ENCODE measurements at regions not wholly inside any gene's neighbourhood (a gene's known extent, or its start where the extent isn't known, plus 50 kb on each side); places are given as distances from the start of the nearest gene placed in this dataset.
"Not testable (repeated sequence)": the region's sequence is repeated elsewhere in the genome, so short reads cannot be mapped to it uniquely, and the experiment has no call there.

- H3K27ac Mint-ChIP-seq = no peak overlapping the region
- peaks cover 42% of the 10 kb centered on the region for H3K9me3 Mint-ChIP-seq
- H3K4me1 Mint-ChIP-seq (ENCODE audit: low read depth) = no peaks in the 10 kb centered on the region
- H3K27me3 Mint-ChIP-seq (ENCODE audit: low read depth) = no peaks in the 10 kb centered on the region
- H3K36me3 Mint-ChIP-seq (ENCODE audit: low read depth) = no peaks in the 10 kb centered on the region
- H3K4me3 Mint-ChIP-seq = no peak overlapping the region
Observed at GRCh38 chr14:27236601-27237000, 638.8 kb upstream of the NOVA1 start.

DNA sequence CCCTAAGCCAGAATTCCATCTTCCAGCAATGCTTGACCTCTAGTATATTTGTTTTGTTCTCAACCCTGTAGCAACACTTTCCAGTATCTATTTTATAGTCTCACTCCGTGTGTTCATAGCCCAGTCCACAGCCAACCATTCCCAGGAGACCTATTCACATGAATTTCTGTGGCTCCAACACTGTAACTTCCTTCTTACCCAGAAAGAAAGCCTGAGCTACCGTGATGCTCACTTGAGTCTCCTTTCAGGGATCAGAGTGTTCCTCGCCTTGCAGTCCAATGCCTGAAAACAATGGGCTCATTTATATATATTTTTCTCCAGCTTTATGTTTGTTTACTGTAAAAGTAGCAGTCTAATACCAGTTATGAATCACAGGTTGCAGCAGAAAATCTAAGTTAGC is 645.0 kb upstream of the NOVA1 start:
- Mint-ChIP-seq H3K27me3 (ENCODE audit: low read depth) (no peaks in the 10 kb centered on the region), H3K4me1 (ENCODE audit: low read depth) (no peaks in the 10 kb centered on the region)

GRCh38 chr14:27243365-27243764 is 645.5 kb upstream of the NOVA1 start:
- peaks cover 47% of the 10 kb centered on the region for H3K9me3 Mint-ChIP-seq
- H3K4me1 Mint-ChIP-seq (ENCODE audit: low read depth) = no peaks in the 10 kb centered on the region

More for the DNA sequence above, 645.0 kb upstream of the NOVA1 start:
- Mint-ChIP-seq H3K36me3 (ENCODE audit: low read depth) (no peaks in the 10 kb centered on the region), H3K4me3 (no peak overlapping the region), H3K9me3 (peaks cover 50% of the 10 kb centered on the region), H3K27ac (no peak overlapping the region)

GRCh38 chr14:27245947-27246346 is 648.1 kb upstream of the NOVA1 start:
- Mint-ChIP-seq H3K27me3 (ENCODE audit: low read depth) (no peaks in the 10 kb centered on the region), H3K4me1 (ENCODE audit: low read depth) (no peaks in the 10 kb centered on the region), H3K27ac (no peak overlapping the region), H3K36me3 (ENCODE audit: low read depth) (no peaks in the 10 kb centered on the region), H3K9me3 (peaks cover 56% of the 10 kb centered on the region), H3K4me3 (no peak overlapping the region)

More at GRCh38 chr14:27243365-27243764, 645.5 kb upstream of the NOVA1 start:
- Mint-ChIP-seq H3K27me3 (ENCODE audit: low read depth) (no peaks in the 10 kb centered on the region), H3K4me3 (no peak overlapping the region), H3K27ac (no peak overlapping the region), H3K36me3 (ENCODE audit: low read depth) (no peaks in the 10 kb centered on the region)

- H3K27ac Mint-ChIP-seq = no peak overlapping the region
- H3K4me1 Mint-ChIP-seq (ENCODE audit: low read depth) = no peaks in the 10 kb centered on the region
- no peaks in the 10 kb centered on the region for H3K27me3 Mint-ChIP-seq (ENCODE audit: low read depth)
- peaks cover 34% of the 10 kb centered on the region for H3K9me3 Mint-ChIP-seq
- no peak overlapping the region for H3K4me3 Mint-ChIP-seq
- H3K36me3 Mint-ChIP-seq (ENCODE audit: low read depth) = no peaks in the 10 kb centered on the region
Observed at GRCh38 chr14:27253966-27254365, 656.1 kb upstream of the NOVA1 start.

DNA sequence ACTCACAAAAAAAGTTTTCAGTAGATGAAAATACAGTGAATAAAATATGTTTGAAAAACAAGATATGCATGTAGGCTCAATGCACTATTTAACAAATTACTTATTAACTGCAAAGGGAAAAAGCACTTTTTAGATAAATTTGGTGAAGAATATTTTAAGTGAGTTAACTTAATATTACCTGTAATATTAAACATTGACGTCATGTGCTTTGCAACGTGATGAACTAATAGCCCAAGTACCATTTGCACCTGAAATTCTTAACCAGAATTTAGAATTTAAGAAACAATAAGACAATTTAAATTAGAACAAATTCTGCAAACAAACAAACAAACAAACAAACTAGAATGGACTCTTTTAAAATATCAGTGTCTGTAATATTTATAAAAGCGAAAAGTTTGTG is 659.0 kb upstream of the NOVA1 start:
- no peaks in the 10 kb centered on the region for H3K36me3 Mint-ChIP-seq (ENCODE audit: low read depth)
- H3K4me1 Mint-ChIP-seq (ENCODE audit: low read depth) = no peaks in the 10 kb centered on the region
- H3K4me3 Mint-ChIP-seq = no peak overlapping the region
- no peak overlapping the region for H3K27ac Mint-ChIP-seq
- peaks cover 26% of the 10 kb centered on the region for H3K9me3 Mint-ChIP-seq
- no peaks in the 10 kb centered on the region for H3K27me3 Mint-ChIP-seq (ENCODE audit: low read depth)

- H3K4me1 Mint-ChIP-seq (ENCODE audit: low read depth) = no peaks in the 10 kb centered on the region
- H3K9me3 Mint-ChIP-seq = peaks cover 24% of the 10 kb centered on the region
- no peaks in the 10 kb centered on the region for H3K36me3 Mint-ChIP-seq (ENCODE audit: low read depth)
- H3K27ac Mint-ChIP-seq = no peak overlapping the region
- H3K27me3 Mint-ChIP-seq (ENCODE audit: low read depth) = no peaks in the 10 kb centered on the region
- H3K4me3 Mint-ChIP-seq = no peak overlapping the region
Observed at GRCh38 chr14:27267876-27268275, 670.0 kb upstream of the NOVA1 start.

- no peak overlapping the region for H3K4me3 Mint-ChIP-seq
Observed at GRCh38 chr14:27270716-27271115, 672.9 kb upstream of the NOVA1 start.

GRCh38 chr14:27278341-27278740 is 680.5 kb upstream of the NOVA1 start:
- no peaks in the 10 kb centered on the region for H3K27me3 Mint-ChIP-seq (ENCODE audit: low read depth)
- no peak overlapping the region for H3K27ac Mint-ChIP-seq
- no peak overlapping the region for H3K4me3 Mint-ChIP-seq
- peaks cover 31% of the 10 kb centered on the region for H3K9me3 Mint-ChIP-seq
- H3K36me3 Mint-ChIP-seq (ENCODE audit: low read depth) = no peaks in the 10 kb centered on the region
- no peaks in the 10 kb centered on the region for H3K4me1 Mint-ChIP-seq (ENCODE audit: low read depth)

More at GRCh38 chr14:27270716-27271115, 672.9 kb upstream of the NOVA1 start:
- H3K9me3 Mint-ChIP-seq = peaks cover 28% of the 10 kb centered on the region
- H3K36me3 Mint-ChIP-seq (ENCODE audit: low read depth) = no peaks in the 10 kb centered on the region
- H3K27ac Mint-ChIP-seq = no peak overlapping the region
- H3K27me3 Mint-ChIP-seq (ENCODE audit: low read depth) = no peaks in the 10 kb centered on the region
- no peaks in the 10 kb centered on the region for H3K4me1 Mint-ChIP-seq (ENCODE audit: low read depth)

DNA sequence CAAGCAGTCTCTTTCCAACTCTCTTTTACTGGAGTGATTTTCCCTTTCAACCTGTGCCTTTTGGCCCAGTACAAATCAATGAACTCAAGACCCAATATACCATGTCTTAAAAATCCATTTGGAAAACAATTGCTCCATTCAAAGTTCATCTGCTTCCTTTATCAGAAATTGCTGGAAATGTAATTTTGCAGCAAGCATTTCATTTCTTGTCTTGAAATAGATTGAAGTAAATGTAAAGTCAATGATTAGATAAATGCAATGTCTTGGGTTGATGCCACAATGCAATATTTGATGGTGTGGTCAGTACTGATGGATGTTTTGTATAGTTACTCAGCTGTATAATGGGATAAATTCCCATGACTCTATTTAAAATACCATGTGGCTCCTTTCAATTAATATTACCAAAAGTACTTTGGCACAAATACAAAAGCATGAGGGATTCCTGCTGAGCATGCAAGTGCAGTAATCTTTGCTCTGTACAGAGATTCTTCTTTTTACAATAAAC is 707.7 kb upstream of the NOVA1 start:
- no peak overlapping the region for H3K27ac Mint-ChIP-seq
- peaks cover 45% of the 10 kb centered on the region for H3K9me3 Mint-ChIP-seq
- no peaks in the 10 kb centered on the region for H3K4me1 Mint-ChIP-seq (ENCODE audit: low read depth)
- H3K4me3 Mint-ChIP-seq = no peak overlapping the region
- no peaks in the 10 kb centered on the region for H3K36me3 Mint-ChIP-seq (ENCODE audit: low read depth)
- H3K27me3 Mint-ChIP-seq (ENCODE audit: low read depth) = no peaks in the 10 kb centered on the region

- H3K27ac Mint-ChIP-seq; H3K27me3 Mint-ChIP-seq (ENCODE audit: low read depth); H3K36me3 Mint-ChIP-seq (ENCODE audit: low read depth); H3K4me1 Mint-ChIP-seq (ENCODE audit: low read depth); H3K4me3 Mint-ChIP-seq: not testable (repeated sequence)
- peaks cover 48% of the 10 kb centered on the region for H3K9me3 Mint-ChIP-seq
Observed at GRCh38 chr14:27312730-27313129, 714.9 kb upstream of the NOVA1 start.

DNA sequence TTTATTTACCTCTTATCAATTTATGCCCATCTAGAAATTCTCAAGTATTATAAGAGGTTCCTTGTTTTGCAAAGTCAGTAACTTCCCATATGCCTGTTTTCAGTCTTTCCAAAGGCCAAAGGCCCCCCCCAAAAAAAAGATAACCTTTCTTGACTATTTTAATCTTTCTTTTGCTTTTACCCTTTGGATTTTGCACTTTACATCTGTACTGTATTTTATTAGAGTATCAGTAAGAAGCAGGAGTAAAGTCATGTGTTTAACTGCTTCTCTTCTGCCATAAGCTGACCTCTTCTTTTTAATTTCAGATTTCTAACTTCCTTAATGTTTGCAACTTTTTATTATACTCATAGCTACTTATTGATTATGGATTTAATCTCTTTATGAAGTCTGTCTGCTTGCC is 716.4 kb upstream of the NOVA1 start:
- H3K4me3 Mint-ChIP-seq = no peak overlapping the region

DNA sequence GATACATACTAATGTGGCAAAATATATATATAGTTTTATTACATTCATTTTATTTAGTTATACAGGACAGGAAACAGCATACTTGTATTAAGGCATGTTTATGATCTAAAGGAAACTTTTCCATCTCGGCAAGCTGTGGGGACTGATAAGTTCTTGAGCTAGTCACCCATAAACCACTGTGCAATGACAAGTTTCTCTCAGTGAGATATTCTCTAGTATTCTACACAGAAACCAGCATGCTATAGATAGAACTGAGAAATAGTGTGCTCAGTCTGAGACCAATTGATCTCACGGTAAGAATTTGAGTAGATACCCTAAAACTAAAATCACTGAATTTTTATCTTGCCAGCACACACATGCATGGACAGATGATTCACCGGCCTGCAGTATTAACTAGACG is 717.6 kb upstream of the NOVA1 start:
- no peak overlapping the region for H3K27ac Mint-ChIP-seq
- H3K27me3 Mint-ChIP-seq (ENCODE audit: low read depth) = no peaks in the 10 kb centered on the region
- H3K9me3 Mint-ChIP-seq = peaks cover 34% of the 10 kb centered on the region
- no peak overlapping the region for H3K4me3 Mint-ChIP-seq
- no peaks in the 10 kb centered on the region for H3K4me1 Mint-ChIP-seq (ENCODE audit: low read depth)
- H3K36me3 Mint-ChIP-seq (ENCODE audit: low read depth) = no peaks in the 10 kb centered on the region

More for the DNA sequence above, 716.4 kb upstream of the NOVA1 start:
- peaks cover 39% of the 10 kb centered on the region for H3K9me3 Mint-ChIP-seq
- H3K27ac Mint-ChIP-seq = no peak overlapping the region
- H3K4me1 Mint-ChIP-seq (ENCODE audit: low read depth) = no peaks in the 10 kb centered on the region
- H3K36me3 Mint-ChIP-seq (ENCODE audit: low read depth) = no peaks in the 10 kb centered on the region
- H3K27me3 Mint-ChIP-seq (ENCODE audit: low read depth) = no peaks in the 10 kb centered on the region

DNA sequence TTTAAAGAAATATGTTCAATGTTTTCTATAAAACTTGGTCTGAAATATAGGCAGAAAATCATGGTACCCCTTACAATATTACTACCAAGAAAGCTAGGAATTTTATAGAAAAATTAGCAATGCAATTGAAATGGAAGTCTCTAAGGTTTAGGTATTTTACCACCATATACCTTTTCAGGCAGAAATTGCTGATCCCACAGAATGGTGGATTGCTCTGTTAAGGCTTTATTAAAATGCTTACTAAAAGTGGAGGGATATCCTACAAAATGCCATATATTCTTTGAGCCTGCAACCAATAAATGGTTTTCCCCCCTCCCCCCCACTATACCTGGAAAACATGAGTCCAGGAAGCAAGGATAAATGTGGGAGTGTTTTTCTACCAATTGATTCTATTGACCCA is 718.1 kb upstream of the NOVA1 start:
- no peak overlapping the region for H3K4me3 Mint-ChIP-seq
- H3K9me3 Mint-ChIP-seq = peaks cover 34% of the 10 kb centered on the region
- no peaks in the 10 kb centered on the region for H3K27me3 Mint-ChIP-seq (ENCODE audit: low read depth)
- H3K4me1 Mint-ChIP-seq (ENCODE audit: low read depth) = no peaks in the 10 kb centered on the region
- no peaks in the 10 kb centered on the region for H3K36me3 Mint-ChIP-seq (ENCODE audit: low read depth)
- no peak overlapping the region for H3K27ac Mint-ChIP-seq

- peaks cover 31% of the 10 kb centered on the region for H3K9me3 Mint-ChIP-seq
- H3K27me3 Mint-ChIP-seq (ENCODE audit: low read depth) = no peaks in the 10 kb centered on the region
- H3K36me3 Mint-ChIP-seq (ENCODE audit: low read depth) = no peaks in the 10 kb centered on the region
- H3K4me3 Mint-ChIP-seq = no peak overlapping the region
- no peaks in the 10 kb centered on the region for H3K4me1 Mint-ChIP-seq (ENCODE audit: low read depth)
- no peak overlapping the region for H3K27ac Mint-ChIP-seq
Observed at GRCh38 chr14:27318774-27319420, 721.1 kb upstream of the NOVA1 start.

- Mint-ChIP-seq H3K27ac (no peak overlapping the region), H3K9me3 (peaks cover 25% of the 10 kb centered on the region), H3K36me3 (ENCODE audit: low read depth) (no peaks in the 10 kb centered on the region), H3K27me3 (ENCODE audit: low read depth) (no peaks in the 10 kb centered on the region), H3K4me3 (no peak overlapping the region), H3K4me1 (ENCODE audit: low read depth) (no peaks in the 10 kb centered on the region)
Observed at GRCh38 chr14:27320261-27320660, 722.4 kb upstream of the NOVA1 start.

Measured in T-helper 1 cell treated with Interleukin-12 subunit alpha and Interleukin-12 subunit beta and Interleukin-4 antibody, amounts not matched to agents 30 μg/mL and 1 μg/mL, for 36 hours (primary cell).